NCI-H1694 (cell line): ENCODE measurements at regions not wholly inside any gene's neighbourhood (a gene's known extent, or its start where the extent isn't known, plus 50 kb on each side); places are given as distances from the start of the nearest gene placed in this dataset.

Source experiments
- DNase-seq: peaks from one replicate; lab custom pipeline; 2025; lab: John Stamatoyannopoulos, UW

DNA sequence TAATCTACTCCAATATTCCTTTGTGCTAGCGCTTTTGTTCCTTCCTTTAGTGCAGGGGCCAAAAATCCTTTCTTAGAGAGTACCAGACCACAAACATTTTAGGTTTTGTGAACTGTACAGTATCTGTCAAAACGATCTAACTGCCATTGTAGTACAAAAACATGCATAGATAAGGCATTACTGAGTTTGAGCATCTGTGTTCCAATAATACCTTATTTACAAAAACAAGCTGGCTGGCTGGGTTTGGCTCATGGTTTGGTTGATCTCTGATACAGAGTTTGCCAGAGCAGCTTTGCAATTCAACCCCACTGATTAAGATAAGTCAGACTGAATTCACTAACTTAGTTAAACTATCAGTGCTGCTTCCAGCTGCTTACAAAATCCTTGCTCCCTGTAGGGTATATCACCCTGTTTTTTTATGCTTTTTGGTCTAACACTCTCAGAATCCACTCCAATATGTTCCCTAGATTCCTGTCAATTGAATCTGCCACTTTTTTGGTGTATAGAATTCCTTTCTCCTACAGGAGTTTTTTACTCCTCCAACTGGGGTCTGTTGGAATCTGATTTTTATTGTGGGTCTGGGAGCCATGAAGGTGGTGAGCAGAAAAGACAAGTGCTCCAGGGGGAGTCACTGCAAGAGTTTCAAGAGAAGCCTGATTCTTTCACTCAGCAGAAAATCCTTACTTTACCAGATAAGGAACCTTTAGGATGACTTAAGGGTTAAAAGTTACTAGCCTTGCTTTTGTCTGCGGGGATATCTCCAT, 1399.4 kb downstream of the EFNB2 start:
- DNase-seq, result no peak

DNA sequence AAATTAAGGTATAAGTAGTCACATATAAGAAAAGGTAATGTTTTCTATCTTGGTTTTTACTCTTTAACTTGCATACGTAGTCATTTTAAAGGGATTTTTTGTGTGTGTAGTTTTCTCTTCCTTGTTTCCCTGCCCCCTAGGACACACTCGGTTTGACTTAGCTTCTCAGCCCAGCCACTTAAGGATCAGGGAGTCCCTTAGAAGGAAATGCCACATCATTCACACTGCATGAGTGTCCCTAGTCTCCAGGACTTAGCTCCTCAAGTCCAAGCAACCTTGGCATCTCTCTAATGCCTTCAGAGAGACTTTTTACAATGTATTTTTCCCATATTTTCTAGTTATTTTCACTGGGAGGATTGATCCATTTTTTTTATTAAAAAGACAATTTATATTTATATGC, 1407.7 kb downstream of the EFNB2 start:
- DNase-seq, result no peak

DNA sequence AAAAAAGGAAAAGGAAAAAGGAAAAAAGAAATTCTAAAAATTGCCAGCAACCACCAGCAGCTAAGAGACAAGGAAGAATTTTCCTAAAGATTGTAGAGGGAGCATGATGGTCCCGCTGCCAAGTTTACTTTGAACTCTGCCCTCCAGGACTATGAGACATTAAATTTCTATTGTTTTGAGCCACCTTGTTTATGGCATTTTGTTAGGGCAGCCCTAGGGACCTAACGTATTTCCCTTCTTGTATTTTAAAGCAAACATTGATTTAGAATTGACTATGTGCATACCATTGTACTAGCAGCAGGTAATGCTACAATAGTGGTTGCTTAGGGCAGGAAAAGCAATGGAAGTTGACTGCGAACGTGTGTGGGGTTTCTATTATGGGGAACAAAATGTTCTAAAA, 1414.2 kb downstream of the EFNB2 start:
- no peak for DNase-seq

- no peak for DNase-seq
These were observed 1417.0 kb downstream of the EFNB2 start for GRCh38 chr13:105118426-105118985.

GRCh38 chr13:105116966-105117365, 1418.5 kb downstream of the EFNB2 start:
- no peak for DNase-seq

- no peak for DNase-seq
These were observed 1422.9 kb downstream of the EFNB2 start for GRCh38 chr13:105112561-105112960.

GRCh38 chr13:105107781-105108180, 1427.7 kb downstream of the EFNB2 start:
- no peak for DNase-seq

- no peak for DNase-seq
These were observed 1430.0 kb downstream of the EFNB2 start for GRCh38 chr13:105105471-105105870.

GRCh38 chr13:105097521-105097920, 1437.9 kb downstream of the EFNB2 start:
- DNase-seq, result no peak

GRCh38 chr13:105089858-105090643, 1445.4 kb downstream of the EFNB2 start:
- no peak for DNase-seq

- DNase-seq, result no peak
These were observed 1447.5 kb downstream of the EFNB2 start for GRCh38 chr13:105087945-105088344.

DNA sequence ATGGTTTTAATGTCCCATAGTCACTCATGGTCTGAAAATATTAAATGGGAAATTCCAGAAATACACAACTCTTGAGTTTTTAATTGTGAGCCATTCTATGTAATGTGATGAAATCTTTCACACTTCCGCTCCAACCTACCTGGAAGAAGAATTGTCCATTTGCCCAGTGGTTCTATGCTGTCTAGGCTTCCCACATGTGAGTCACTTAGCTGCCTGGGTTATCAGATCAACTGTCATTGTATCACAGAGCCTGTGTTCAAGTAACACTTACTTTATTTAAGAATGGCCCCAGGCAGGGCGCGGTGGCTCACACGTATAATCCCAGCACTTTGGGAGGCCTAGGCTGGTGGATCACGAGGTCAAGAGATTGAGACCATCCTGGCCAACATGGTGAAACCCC, 1450.5 kb downstream of the EFNB2 start:
- no peak for DNase-seq

DNA sequence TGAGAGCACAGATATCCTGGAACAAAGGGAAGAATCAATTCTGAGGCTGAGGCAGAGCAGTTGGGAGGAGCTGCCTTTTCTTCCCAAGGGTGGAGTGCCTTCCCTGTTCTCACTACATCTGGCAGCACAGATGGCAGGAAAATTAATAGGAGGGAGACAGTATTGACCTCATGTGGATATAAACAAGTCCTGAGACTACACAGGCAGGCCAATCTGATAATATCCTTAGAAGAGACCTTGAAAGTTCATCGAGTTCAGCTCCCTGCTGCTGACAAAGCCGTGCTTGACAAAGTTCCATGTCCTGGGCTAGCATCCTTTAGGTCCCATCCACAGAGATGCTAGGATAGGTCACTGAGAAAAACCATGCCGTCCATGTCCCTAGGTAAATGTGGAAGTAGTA, 1451.5 kb downstream of the EFNB2 start:
- peak; percentile 36 for DNase-seq

GRCh38 chr13:105074755-105075154, 1460.7 kb downstream of the EFNB2 start:
- no peak for DNase-seq

- DNase-seq, result no peak
These were observed 1462.4 kb downstream of the EFNB2 start for GRCh38 chr13:105073041-105073440.

DNA sequence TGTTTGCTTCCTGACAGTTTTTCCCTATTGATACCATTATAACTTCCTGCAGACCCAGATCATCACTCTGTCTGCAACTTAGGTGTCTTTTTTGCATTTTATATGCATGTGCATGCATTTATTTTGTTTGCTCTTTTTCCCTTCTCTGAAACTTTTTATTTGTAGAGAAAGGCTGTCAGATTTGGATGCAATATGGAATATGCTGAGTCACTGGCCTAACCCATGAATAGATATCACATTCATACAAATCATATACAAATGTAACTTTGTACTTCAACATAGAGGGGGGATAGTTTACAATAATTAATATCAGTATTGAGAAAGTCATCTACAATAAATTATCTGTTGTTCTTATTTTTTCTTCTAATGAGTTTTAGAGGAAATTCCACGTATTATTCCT, 1465.0 kb downstream of the EFNB2 start:
- DNase-seq, result no peak

GRCh38 chr13:105069106-105069505, 1466.4 kb downstream of the EFNB2 start:
- no peak for DNase-seq

DNA sequence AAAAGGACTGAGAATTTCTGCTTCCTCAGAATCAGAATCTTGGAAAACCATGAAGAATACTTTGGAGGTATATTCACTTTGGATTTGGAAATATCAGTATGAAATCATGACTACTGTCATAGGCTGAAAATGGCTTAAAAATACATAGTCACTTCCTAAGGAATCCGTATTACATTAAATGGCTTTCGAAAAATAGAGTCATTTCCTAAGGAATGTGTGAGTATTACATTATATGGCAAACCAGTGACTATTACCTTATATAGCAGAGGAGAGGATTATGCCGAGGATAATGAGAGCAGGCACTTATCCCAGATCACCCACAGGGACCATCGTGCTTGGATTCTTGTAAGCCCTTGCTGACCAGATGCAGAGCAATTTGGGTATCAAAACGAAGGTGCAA, 1471.8 kb downstream of the EFNB2 start:
- DNase-seq, result no peak

- DNase-seq, result no peak
These were observed 1475.7 kb downstream of the EFNB2 start for GRCh38 chr13:105059786-105060185.

DNA sequence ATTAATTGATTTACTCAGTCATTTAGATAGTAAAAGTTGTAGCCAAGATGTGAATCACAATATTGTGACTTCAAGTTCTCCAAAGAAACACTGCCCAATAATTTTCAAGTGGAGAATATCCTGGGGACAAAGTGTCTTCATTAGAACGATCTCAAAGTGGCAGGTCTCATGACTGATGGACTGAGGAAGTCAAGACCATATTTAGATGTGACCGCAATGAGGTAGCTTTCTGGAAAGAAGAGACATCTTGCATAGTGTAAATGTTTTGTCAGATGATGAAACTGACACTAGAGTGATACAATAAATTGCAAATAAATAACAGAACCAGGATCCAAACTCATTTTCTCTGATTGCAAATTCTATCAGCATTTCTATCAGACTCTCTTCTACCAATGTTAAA, 1476.9 kb downstream of the EFNB2 start:
- no peak for DNase-seq

- DNase-seq, result no peak
These were observed 1482.8 kb downstream of the EFNB2 start for GRCh38 chr13:105052711-105053110.

DNA sequence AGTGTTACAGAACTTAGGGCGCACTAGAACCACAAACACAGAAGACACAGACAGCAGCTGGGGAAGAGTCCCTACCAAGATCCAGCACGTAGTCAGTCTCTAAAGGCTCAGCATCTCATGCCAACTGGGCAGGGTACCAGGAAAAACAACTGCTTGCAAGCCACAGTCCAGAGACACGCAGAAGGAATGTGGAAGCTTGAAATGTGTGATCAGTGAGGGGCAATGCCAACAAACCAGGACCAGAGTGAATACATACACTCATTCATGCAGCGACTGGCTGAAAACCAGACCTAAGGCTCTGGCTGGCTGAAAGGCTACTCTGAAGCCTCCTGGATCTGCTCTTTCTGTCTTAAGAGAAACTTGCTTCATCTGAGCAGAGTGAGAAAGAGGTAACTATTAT, 1484.8 kb downstream of the EFNB2 start:
- no peak for DNase-seq

DNA sequence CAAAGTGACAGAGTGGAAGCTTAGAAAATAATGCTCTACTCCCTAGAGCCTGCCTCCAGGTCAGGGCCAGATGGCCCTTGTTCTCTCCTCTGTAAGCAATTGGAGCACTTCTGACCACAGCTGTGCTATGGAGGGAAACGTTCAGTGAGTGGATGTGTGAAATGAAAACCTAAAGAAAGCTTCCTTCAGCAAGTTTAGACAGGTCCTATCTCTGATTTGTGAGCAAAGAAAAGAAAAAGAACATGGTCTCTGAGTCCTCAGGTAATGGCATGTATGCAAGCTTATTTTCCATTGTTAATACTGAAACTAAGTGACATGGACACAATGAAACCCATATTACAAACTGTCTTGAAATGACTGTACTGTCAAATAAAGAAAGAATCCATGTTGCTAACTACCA, 1486.8 kb downstream of the EFNB2 start:
- no peak for DNase-seq
